GM23338 (cell line): ENCODE measurements at regions not wholly inside any gene's neighbourhood (a gene's known extent, or its start where the extent isn't known, plus 50 kb on each side); places are given as distances from the start of the nearest gene placed in this dataset.

Source experiments
- CTCF ChIP-seq, 2 experiments: fragments of 200-600 bp in 1 of 2; sonication (generic) in 1 of 2; conservative IDR thresholded peaks; 2 replicates each; pipeline versions ENCODE4 v1.5.1 to v1.6.1; 2016 to 2017; ENCODE audit warnings: antibody characterized with exemption in 2 of 2, low read depth in 2 of 2, mild to moderate bottlenecking in 2 of 2, moderate library complexity in 1 of 2
- EZH2 ChIP-seq: fragments of 200-600 bp; sonication (generic); IDR thresholded peaks from one replicate; pipeline ENCODE4 v1.8.0; 2017; ENCODE audit warnings: antibody characterized with exemption, mild to moderate bottlenecking, low read depth; ENCODE audit not compliant: unreplicated experiment
- JUNB ChIP-seq: IDR thresholded peaks from one replicate; pipeline ENCODE4 v1.6.1; 2016; ENCODE audit warnings: antibody characterized with exemption; ENCODE audit not compliant: unreplicated experiment
- POLR2AphosphoS5 ChIP-seq: IDR thresholded peaks from 2 replicates; pipeline ENCODE4 v1.6.1; 2016; ENCODE audit warnings: antibody characterized with exemption, low read depth
- REST ChIP-seq: IDR thresholded peaks from one replicate; pipeline ENCODE4 v1.6.1; 2018; ENCODE audit warnings: antibody characterized with exemption; ENCODE audit not compliant: unreplicated experiment

DNA sequence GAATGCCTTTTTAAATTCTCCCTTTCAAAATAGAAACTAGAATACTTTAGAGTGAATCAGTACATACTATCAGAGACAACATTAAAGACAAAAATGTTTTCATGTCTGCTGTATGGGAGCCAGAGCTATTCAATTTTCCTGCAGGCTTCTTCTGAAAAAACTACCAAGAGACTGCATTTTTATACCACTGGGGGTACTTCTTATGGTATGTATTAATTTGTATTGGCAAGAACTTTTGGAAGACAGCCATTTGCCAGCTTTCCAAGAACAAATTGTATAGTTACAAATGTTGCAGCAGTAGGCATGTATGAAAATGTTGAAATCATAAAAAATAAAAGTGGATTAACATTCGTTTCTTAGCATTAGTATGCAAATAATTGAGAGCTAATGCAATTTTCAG, 1010.0 kb upstream of the CADM2 start:
- no peak for TF ChIP-seq CTCF (conservative IDR thresholded peaks at IDR 0.05; ENCODE audit: low read depth in 2 of 2)
- no peak for TF ChIP-seq JUNB
- no peak for TF ChIP-seq POLR2AphosphoS5
- no peak for TF ChIP-seq EZH2
- no peak for TF ChIP-seq REST
